K562 (cell line): ENCODE measurements at regions not wholly inside any gene's neighbourhood (a gene's known extent, or its start where the extent isn't known, plus 50 kb on each side); places are given as distances from the start of the nearest gene placed in this dataset.

Source experiments
- ATAC-seq: fragments of 200-7000 bp; cut with Tn5 transposase; 3 replicates; pipeline ENCODE4 v1.9.1; 2020; ENCODE audit warnings: moderate library complexity
- BruUV-seq: library from RNA; stranded (reverse); fragments of 400-500 nt; replicated peaks from 2 replicates; lab custom pipeline; 2021; lab: Mats Ljungman, UMichigan
- CTCF ChIA-PET: fragments of 300-600 bp; formaldehyde crosslinking; extraction: SDS; loops from one replicate; lab custom pipeline; 2021; ENCODE audit warnings: low intra/inter-chr PET ratio; lab: Yijun Ruan, JAX
- POLR2A ChIA-PET: fragments of 300-600, 350-650 bp; sonication (Branson Sonifier 250); formaldehyde crosslinking; extraction: SDS; loops from one replicate; lab custom pipeline; 2021; ENCODE audit warnings: antibody characterized with exemption, inconsistent platforms; lab: Yijun Ruan, JAX
- DNase-seq, 4 experiments: peaks; one replicate each; pipeline versions ENCODE4 v3.0.0 to v3.0.0-alpha.2; 2011 to 2018; ENCODE audit warnings: low spot score in 3 of 4, mixed read lengths in 3 of 4; ENCODE audit errors: extremely low read depth in 1 of 4
- FAIRE-seq: peaks from 2 replicates; lab custom pipeline; 2011; peaks lifted over from hg19 to GRCh38; lab: Jason Lieb, UNC
- H2AFZ ChIP-seq: 2 replicates; pipeline ENCODE4 v1.6.0; 2011; ENCODE audit warnings: low read depth, low read length, control low read depth, inconsistent platforms
- H3K27ac ChIP-seq: fragments of 200-600 bp; 3 replicates; pipeline ENCODE4 v1.8.0; 2011; ENCODE audit warnings: low read depth, mild to moderate bottlenecking, control low read depth, inconsistent platforms, low read length, moderate library complexity, mixed read lengths; ENCODE audit errors: extremely low read depth
- H3K27me3 ChIP-seq, 2 experiments: fragments of 300-600 bp in 1 of 2; 2 replicates in 1 of 2; 3 replicates in 1 of 2; pipeline versions ENCODE4 v1.6.0 to v1.8.0; 2011; ENCODE audit warnings: inconsistent platforms in 2 of 2, low read length in 2 of 2, mild to moderate bottlenecking in 1 of 2, mixed read lengths in 1 of 2, moderate library complexity in 1 of 2; ENCODE audit not compliant: control insufficient read depth in 2 of 2, insufficient read depth in 2 of 2
- H3K36me3 ChIP-seq: fragments of 300-600 bp; 3 replicates; pipeline ENCODE4 v1.8.0; 2011; ENCODE audit warnings: mild to moderate bottlenecking, low read length, inconsistent platforms; ENCODE audit not compliant: control insufficient read depth, insufficient read depth
- H3K4me1 ChIP-seq, 2 experiments: fragments of 200-600 bp in 1 of 2; replicated peaks in 1 of 2; 2 replicates in 1 of 2; 3 replicates in 1 of 2; pipeline versions ENCODE4 v1.5.1 to v1.8.0; 2011; ENCODE audit warnings: inconsistent platforms in 2 of 2, low read length in 2 of 2, mild to moderate bottlenecking in 1 of 2, mixed read lengths in 1 of 2, moderate library complexity in 1 of 2; ENCODE audit not compliant: control insufficient read depth in 2 of 2, insufficient read depth in 2 of 2
- H3K4me2 ChIP-seq: 2 replicates; pipeline ENCODE4 v1.6.1; 2011; ENCODE audit warnings: low read length, control low read depth, inconsistent platforms, mixed read lengths; ENCODE audit not compliant: insufficient read depth
- H3K4me3 ChIP-seq: fragments of 200-600 bp; sonication (generic), shearing (Covaris generic); 2 replicates; pipeline ENCODE4 v1.5.1; 2016; ENCODE audit warnings: control low read depth, inconsistent platforms
- H3K79me2 ChIP-seq: fragments of 200-600 bp; 3 replicates; pipeline ENCODE4 v1.8.0; 2011; ENCODE audit warnings: low read length, inconsistent platforms; ENCODE audit not compliant: control insufficient read depth, insufficient read depth
- H3K9ac ChIP-seq, 2 experiments: 2 replicates each; pipeline versions ENCODE4 v1.6.0 to v1.6.1; 2011; ENCODE audit warnings: low read depth in 2 of 2, low read length in 2 of 2, control low read depth in 1 of 2, inconsistent platforms in 1 of 2, mild to moderate bottlenecking in 1 of 2, mixed read lengths in 1 of 2; ENCODE audit not compliant: insufficient read depth in 1 of 2
- H3K9me1 ChIP-seq: one replicate; pipeline ENCODE4 v1.6.0; 2011; ENCODE audit warnings: inconsistent platforms, mild to moderate bottlenecking, low read length, moderate library complexity; ENCODE audit not compliant: control insufficient read depth, insufficient read depth
- H3K9me3 ChIP-seq: replicated peaks from 2 replicates; pipeline ENCODE4 v1.5.1; 2011; ENCODE audit warnings: low read depth, low read length, inconsistent platforms; ENCODE audit not compliant: control insufficient read depth, insufficient read depth
- H4K20me1 ChIP-seq: replicated peaks from 2 replicates; pipeline ENCODE4 v1.6.1; 2011; ENCODE audit warnings: low read length, inconsistent platforms, mixed read lengths; ENCODE audit not compliant: control insufficient read depth, insufficient read depth
- EP400 ChIP-seq: fragments of 450-650 bp; IDR thresholded peaks from 2 replicates; pipeline ENCODE4 v1.6.1; 2017; ENCODE audit warnings: antibody characterized with exemption, mild to moderate bottlenecking, moderate library complexity
- ERF ChIP-seq: fragments of 450-650 bp; formaldehyde crosslinking; IDR thresholded peaks from 2 replicates; pipeline ENCODE4 v1.4.0; 2020; ENCODE audit warnings: mild to moderate bottlenecking, mixed read lengths
- ETV5 ChIP-seq: sonication (generic); formaldehyde crosslinking; IDR thresholded peaks from 2 replicates; pipeline ENCODE4 v1.4.0; 2020; ENCODE audit warnings: low read depth, mild to moderate bottlenecking, missing genetic modification reagents
- ETV6 ChIP-seq, 3 experiments: fragments of 150-350 bp in 1 of 3; sonication (generic) in 1 of 3; formaldehyde crosslinking in 1 of 3; IDR thresholded peaks; 2 replicates each; pipeline versions ENCODE4 v1.6.1 to v1.8.0; 2014 to 2022; ENCODE audit warnings: borderline replicate concordance in 2 of 3, low read depth in 2 of 3, antibody characterized with exemption in 1 of 3, low read length in 1 of 3, mild to moderate bottlenecking in 1 of 3, missing genetic modification reagents in 1 of 3
- HDAC2 ChIP-seq: fragments of 450-650 bp; IDR thresholded peaks from 2 replicates; pipeline ENCODE4 v1.6.1; 2016; ENCODE audit warnings: mild to moderate bottlenecking
- JUN ChIP-seq, 2 experiments: sonication (generic) in 1 of 2; formaldehyde crosslinking in 1 of 2; IDR thresholded peaks; 2 replicates each; pipeline versions ENCODE4 v1.6.1 to v1.8.0; 2012 to 2022; ENCODE audit warnings: borderline replicate concordance in 2 of 2, mild to moderate bottlenecking in 2 of 2, improper control_type of control experiment in 1 of 2, low read depth in 1 of 2, low read length in 1 of 2, missing genetic modification reagents in 1 of 2
- KAT2B ChIP-seq: IDR thresholded peaks from one replicate; pipeline ENCODE4 v1.6.1; 2012; ENCODE audit warnings: low read depth, mild to moderate bottlenecking, control low read depth, inconsistent platforms, low read length, moderate library complexity
- RUNX1 ChIP-seq: sonication (generic); IDR thresholded peaks from 2 replicates; pipeline ENCODE4 v1.6.1; 2016; ENCODE audit warnings: antibody characterized with exemption, low read depth
- WGBS: fragments of 100-300 bp; shearing (Covaris generic); methylation state at CpG from one replicate; pipeline ENCODE4 v1.1.6; 2016; ENCODE audit warnings: low coverage, mixed read lengths; ENCODE audit not compliant: insufficient coverage; ENCODE audit errors: missing lambda C conversion rate; 5-methylcytosine and 5-hydroxymethylcytosine counted together
- in situ Hi-C: fragments of 300-500 bp; cut with MboI; formaldehyde crosslinking; loops from 4 replicates; pipeline ENCODE4 v1.15.0; 2018; ENCODE audit warnings: inconsistent platforms, mixed read lengths
- intact Hi-C: fragments of 100-400 bp; cut with micrococcal nuclease; formaldehyde crosslinking; loops from 2 replicates; pipeline ENCODE4 v1.14.2; 2022

- intact Hi-C loops = no loop called here
- H3K79me2 ChIP-seq = no peaks in the 10 kb centered on the region
- no peak overlapping the region for H3K4me2 ChIP-seq
- in situ Hi-C loops = no loop called here
- no peaks in the 10 kb centered on the region for H3K36me3 ChIP-seq
- peaks cover 2% of the 10 kb centered on the region for H3K9me1 ChIP-seq
- ChIA-PET POLR2A (no interaction called here), CTCF (no interaction called here)
- H4K20me1 ChIP-seq = no peaks in the 10 kb centered on the region; the same call in none of the 2 replicates
- no peak overlapping the region for H2AFZ ChIP-seq
- H3K27me3 ChIP-seq = peaks cover 40 to 85% of the 10 kb centered on the region in 2 experiments
- H3K9ac ChIP-seq = no peak overlapping the region
- no peak overlapping the region for H3K27ac ChIP-seq
- H3K9me3 ChIP-seq = no peaks in the 10 kb centered on the region
- H3K4me3 ChIP-seq = no peak overlapping the region
- FAIRE-seq = no peak
- H3K4me1 ChIP-seq = peaks cover 10 to 35% of the 10 kb centered on the region in 2 experiments; a peak in 4 of 5 replicates
- DNase-seq = no peak
- BruUV-seq = no TSS peak
- ATAC-seq = no peak
- 0% methylated on average over 7 of the region's 9 CpGs for WGBS
- TF ChIP-seq EP400 (no peak), ERF (CRISPR knock-in tag) (no peak), ETV5 (CRISPR knock-in tag) (no peak), HDAC2 (no peak), KAT2B (no peak), ETV6 (IDR thresholded peaks at IDR 0.05; ENCODE audit: borderline replicate concordance in 1 of 2, low read depth in 2 of 2, low read length in 1 of 2) (no peak), ETV6 (CRISPR knock-in tag; IDR thresholded peaks at IDR 0.05; ENCODE audit: borderline replicate concordance) (no peak), JUN (IDR thresholded peaks at IDR 0.05; ENCODE audit: borderline replicate concordance, low read depth, low read length) (no peak), JUN (CRISPR knock-in tag; IDR thresholded peaks at IDR 0.05; ENCODE audit: borderline replicate concordance) (no peak), RUNX1 (no peak)
Measured at GRCh38 chr7:367351-367901, 77.5 kb downstream of the FOXL3 start.
